HG02884 (cell line): ENCODE measurements at regions not wholly inside any gene's neighbourhood (a gene's known extent, or its start where the extent isn't known, plus 50 kb on each side); places are given as distances from the start of the nearest gene placed in this dataset.

Experiments
- ATAC-seq: cut with Tn5 transposase; IDR thresholded peaks from one replicate; pipeline ENCODE4 v1.9.1; 2021; ENCODE audit warnings: mild to moderate bottlenecking, moderate library complexity; ENCODE audit not compliant: unreplicated experiment

GRCh38 chr1:219292341-219292740 lies 118.7 kb downstream of the LYPLAL1 start:
- no peak for ATAC-seq

- ATAC-seq = no peak
Observed at GRCh38 chr1:219289171-219289570, 115.5 kb downstream of the LYPLAL1 start.

GRCh38 chr1:219283541-219283940 lies 109.9 kb downstream of the LYPLAL1 start:
- ATAC-seq = no peak

- ATAC-seq = no peak
Observed at GRCh38 chr1:219281831-219282230, 108.2 kb downstream of the LYPLAL1 start.

- no peak for ATAC-seq
Observed at GRCh38 chr1:219279017-219279770, 105.5 kb downstream of the LYPLAL1 start.

- no peak for ATAC-seq
Observed at GRCh38 chr1:219278288-219278687, 104.6 kb downstream of the LYPLAL1 start.

GRCh38 chr1:219277304-219278105 lies 103.8 kb downstream of the LYPLAL1 start:
- no peak for ATAC-seq

- ATAC-seq = no peak
Observed at GRCh38 chr1:219276049-219276738, 102.5 kb downstream of the LYPLAL1 start.

GRCh38 chr1:219273088-219273686 lies 99.5 kb downstream of the LYPLAL1 start:
- no peak for ATAC-seq

GRCh38 chr1:219271818-219272535 lies 98.3 kb downstream of the LYPLAL1 start:
- ATAC-seq = no peak

GRCh38 chr1:219269171-219269570 lies 95.5 kb downstream of the LYPLAL1 start:
- no peak for ATAC-seq

- no peak for ATAC-seq
Observed at GRCh38 chr1:219266524-219266923, 92.8 kb downstream of the LYPLAL1 start.

- no peak for ATAC-seq
Observed at GRCh38 chr1:219265026-219265515, 91.4 kb downstream of the LYPLAL1 start.

- no peak for ATAC-seq
Observed at GRCh38 chr1:219264561-219264960, 90.9 kb downstream of the LYPLAL1 start.
